NB4 (cell line): ENCODE measurements at regions not wholly inside any gene's neighbourhood (a gene's known extent, or its start where the extent isn't known, plus 50 kb on each side); places are given as distances from the start of the nearest gene placed in this dataset.

ENCODE experiments used
- DNase-seq: peaks from one replicate; pipeline ENCODE4 v3.0.0; 2010; ENCODE audit warnings: low read depth
- H3K4me3 ChIP-seq: one replicate; pipeline ENCODE4 v1.5.1; 2011; ENCODE audit warnings: mild to moderate bottlenecking, low read depth, low read length, moderate library complexity
- MYC ChIP-seq: IDR thresholded peaks from 2 replicates; pipeline ENCODE4 v1.6.1; 2011; ENCODE audit warnings: low read depth, low read length
- POLR2A ChIP-seq: IDR thresholded peaks from 2 replicates; pipeline ENCODE4 v1.6.1; 2011; ENCODE audit warnings: mild to moderate bottlenecking; ENCODE audit not compliant: insufficient read length; ENCODE audit errors: extremely low read depth
- TF ChIP-seq, protein P1 (sequence below): IDR thresholded peaks from one replicate; pipeline ENCODE4 v1.5.1; 2012; ENCODE audit warnings: low read depth, low read length
- TF ChIP-seq, protein P2 (sequence below): IDR thresholded peaks from 2 replicates; pipeline ENCODE4 v1.6.1; 2011; ENCODE audit warnings: low read depth, low read length

DNA sequence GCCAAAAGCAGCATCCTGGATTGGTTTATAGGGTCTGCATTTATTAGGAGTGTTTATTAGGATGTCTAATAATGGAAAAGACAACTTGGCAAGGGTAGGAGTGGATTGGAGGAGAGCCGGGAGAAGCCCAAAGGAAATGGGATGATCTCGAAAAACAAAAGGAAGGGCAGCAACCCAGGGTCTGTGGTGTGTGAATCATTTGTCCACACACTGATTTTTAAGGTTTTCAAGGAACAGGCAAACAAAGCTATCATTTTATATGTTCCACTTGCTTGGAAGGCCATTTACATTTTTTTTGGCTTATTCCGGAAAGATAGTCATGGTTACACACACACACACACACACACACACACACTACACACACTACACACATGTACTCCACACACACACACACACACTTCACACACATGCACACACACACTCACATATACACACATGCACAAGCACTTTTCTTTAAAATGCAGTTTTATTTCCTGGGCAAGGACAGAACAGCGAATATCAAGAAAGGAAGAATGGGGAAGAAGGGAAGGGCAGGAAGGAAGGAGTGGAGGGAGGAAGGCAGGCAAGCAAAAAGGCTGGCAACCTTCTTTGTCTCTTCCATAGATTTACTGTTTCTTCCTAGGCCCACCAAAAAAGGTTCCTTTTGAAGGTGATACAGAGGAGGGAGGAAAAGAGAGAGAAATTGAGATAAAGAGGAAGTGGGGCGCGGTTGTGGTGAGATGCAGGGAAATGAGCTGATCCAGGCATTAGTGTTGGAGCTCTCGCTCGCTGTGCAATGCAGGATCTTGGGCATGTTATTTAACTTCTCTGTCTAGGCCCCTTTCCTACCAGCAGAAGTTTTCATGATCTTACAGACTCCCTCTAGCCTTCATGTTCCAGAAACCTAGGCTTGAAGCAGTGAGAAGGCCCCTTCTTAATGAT is 88.6 kb upstream of the MAML3 start:
- DNase-seq = peak; percentile 69
- TF ChIP-seq, protein P1, sequence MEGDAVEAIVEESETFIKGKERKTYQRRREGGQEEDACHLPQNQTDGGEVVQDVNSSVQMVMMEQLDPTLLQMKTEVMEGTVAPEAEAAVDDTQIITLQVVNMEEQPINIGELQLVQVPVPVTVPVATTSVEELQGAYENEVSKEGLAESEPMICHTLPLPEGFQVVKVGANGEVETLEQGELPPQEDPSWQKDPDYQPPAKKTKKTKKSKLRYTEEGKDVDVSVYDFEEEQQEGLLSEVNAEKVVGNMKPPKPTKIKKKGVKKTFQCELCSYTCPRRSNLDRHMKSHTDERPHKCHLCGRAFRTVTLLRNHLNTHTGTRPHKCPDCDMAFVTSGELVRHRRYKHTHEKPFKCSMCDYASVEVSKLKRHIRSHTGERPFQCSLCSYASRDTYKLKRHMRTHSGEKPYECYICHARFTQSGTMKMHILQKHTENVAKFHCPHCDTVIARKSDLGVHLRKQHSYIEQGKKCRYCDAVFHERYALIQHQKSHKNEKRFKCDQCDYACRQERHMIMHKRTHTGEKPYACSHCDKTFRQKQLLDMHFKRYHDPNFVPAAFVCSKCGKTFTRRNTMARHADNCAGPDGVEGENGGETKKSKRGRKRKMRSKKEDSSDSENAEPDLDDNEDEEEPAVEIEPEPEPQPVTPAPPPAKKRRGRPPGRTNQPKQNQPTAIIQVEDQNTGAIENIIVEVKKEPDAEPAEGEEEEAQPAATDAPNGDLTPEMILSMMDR = no peak
- TF ChIP-seq MYC (no peak), POLR2A (no peak)
- TF ChIP-seq, protein P2, sequence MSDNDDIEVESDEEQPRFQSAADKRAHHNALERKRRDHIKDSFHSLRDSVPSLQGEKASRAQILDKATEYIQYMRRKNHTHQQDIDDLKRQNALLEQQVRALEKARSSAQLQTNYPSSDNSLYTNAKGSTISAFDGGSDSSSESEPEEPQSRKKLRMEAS = no peak
- no peak overlapping the region for H3K4me3 ChIP-seq

DNA sequence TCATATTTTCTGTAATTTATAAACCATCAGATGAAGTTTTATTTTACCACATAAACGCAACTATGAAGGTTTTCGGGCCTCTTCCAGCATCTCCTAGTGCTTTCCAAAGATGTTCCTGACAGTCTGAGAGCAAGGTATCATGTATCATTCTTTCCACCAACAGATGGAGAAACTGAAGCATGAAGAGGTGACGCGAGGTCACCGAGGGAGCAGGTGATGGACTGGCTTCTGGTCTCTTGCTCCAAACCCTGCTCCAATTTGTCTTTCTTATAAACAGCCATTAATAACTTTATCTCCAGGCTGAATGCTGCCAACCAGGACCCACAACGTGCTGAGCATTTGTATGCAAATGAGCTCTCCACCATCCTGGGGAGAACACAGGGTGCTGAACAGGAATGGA is 86.3 kb upstream of the MAML3 start:
- no peak for TF ChIP-seq MYC
- TF ChIP-seq, protein P1 = no peak
- TF ChIP-seq, protein P2 = no peak
- no peak for TF ChIP-seq POLR2A
- DNase-seq = no peak
- no peak overlapping the region for H3K4me3 ChIP-seq

DNA sequence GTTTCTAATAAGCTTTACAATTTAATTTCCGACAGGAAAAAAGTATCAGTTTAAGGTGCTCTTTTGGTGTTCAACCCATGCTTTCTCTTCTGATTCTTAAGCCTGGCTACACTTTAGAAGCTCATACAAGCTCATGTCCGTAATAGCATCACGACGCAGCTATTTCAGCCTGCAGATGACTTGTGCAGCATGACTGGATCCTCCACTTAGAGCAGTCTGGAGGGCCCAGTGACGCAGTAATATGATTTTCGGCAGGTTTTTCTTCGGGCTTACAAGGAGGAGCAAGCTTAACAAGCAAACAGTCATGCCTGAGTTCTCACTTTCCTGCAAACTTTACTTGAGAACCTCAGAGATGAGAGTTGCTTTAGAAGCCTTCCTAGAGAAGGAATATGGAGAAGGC is 85.3 kb upstream of the MAML3 start:
- H3K4me3 ChIP-seq = no peak overlapping the region
- TF ChIP-seq POLR2A (no peak), MYC (no peak)
- TF ChIP-seq, protein P1 = no peak
- TF ChIP-seq, protein P2 = no peak
- no peak for DNase-seq

DNA sequence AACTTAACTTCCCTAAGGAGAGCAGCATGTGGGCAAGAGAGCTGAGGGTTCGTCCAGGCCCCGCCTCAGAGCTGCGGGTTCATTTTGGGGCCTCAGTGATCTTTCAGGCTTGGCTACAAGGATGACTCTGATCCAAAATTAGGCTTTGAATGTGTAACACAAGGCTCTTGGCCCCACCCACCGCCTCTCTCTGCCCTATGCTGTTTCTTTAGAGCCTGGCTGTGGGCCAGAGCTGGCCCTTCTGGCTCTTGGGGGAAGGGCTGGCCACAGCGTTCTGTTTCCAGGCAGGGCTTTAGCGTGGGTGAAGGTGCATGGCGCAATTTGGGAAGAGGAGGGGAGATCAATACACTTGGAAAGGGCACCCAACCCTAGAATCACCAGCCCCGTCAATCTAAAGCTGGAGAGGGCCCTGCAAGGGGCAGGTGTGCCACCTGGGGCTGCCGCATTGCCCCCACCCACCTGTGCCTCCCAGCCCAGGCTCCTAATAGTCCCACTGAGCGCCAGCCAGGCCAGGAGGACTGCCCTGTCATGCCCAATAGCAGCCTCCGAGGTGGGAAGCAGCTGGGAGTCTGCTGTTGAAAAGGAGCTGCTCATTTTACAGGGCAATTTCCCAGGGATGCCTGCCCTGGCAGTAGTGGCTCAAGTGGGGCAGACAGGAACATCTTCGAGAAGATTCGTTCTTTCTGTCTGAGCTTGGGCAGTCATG is 84.5 kb upstream of the MAML3 start:
- DNase-seq = peak; percentile 58
- no peak overlapping the region for H3K4me3 ChIP-seq
- TF ChIP-seq, protein P1 = no peak
- TF ChIP-seq MYC = no peak
- TF ChIP-seq, protein P2 = no peak
- TF ChIP-seq POLR2A = no peak

DNA sequence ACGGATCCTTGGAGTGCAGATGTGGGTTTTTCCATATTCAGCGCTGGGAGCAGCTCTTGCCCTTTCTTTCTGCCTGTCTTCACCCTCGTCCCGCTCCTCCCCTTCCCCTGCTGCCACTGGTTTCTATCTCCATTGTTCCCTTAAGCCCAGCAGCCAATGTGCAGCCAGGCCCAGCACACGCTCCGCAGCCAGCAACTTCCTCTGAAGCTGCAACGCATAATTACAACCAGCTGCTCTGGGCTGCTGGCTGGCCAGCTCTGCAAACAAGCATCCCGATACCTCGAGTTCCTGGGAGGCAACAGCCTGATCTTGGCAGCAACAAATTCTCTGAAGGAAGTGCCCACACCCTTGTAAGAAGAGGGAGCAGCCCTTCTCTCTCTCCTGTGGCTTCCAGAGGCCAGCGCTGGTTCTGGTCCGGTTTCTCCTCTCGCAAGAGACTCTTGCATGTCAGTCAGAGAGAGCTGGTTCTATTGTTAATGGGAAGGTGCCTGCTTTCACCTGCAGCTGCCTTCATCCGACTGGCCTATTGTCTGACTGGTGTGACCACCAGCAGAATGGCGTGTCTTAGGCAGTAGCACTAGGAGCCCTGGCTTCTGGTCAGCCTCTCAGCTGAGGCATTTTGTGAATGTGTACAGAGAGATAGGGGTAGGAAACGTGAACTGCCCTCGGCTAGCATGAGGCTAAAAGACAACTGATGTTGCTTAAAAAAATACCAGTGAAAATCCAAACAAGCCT is 83.8 kb upstream of the MAML3 start:
- TF ChIP-seq POLR2A (no peak), MYC (no peak)
- TF ChIP-seq, protein P2 = no peak
- TF ChIP-seq, protein P1 = no peak
- DNase-seq = peak; percentile 83
- H3K4me3 ChIP-seq = peak overlapping the region; percentile 14
